Thoracic aorta (tissue), 2 donors: ENCODE measurements at regions not wholly inside any gene's neighbourhood (a gene's known extent, or its start where the extent isn't known, plus 50 kb on each side); places are given as distances from the start of the nearest gene placed in this dataset.

Source experiments
- ATAC-seq: fragments of 150-250 bp; one replicate; pipeline ENCODE4 v1.8.0; 2017; ENCODE audit warnings: low read depth; ENCODE audit not compliant: insufficient number of reproducible peaks, low FRiP score
- DNase-seq: peaks from one replicate; pipeline ENCODE4 v3.0.0-alpha.2; 2020; ENCODE audit warnings: low spot score
- H3K27ac ChIP-seq, 2 donors: fragments of 200-600 bp; sonication (generic); 1 replicate in 1 of 2; 2 replicates in 1 of 2; pipeline ENCODE4 v1.5.1; 2016; ENCODE audit warnings: mild to moderate bottlenecking in 2 of 2, moderate library complexity in 2 of 2
- H3K27me3 ChIP-seq: fragments of 200-600 bp; sonication (generic); replicated peaks from 2 replicates; pipeline ENCODE4 v1.6.0; 2016; ENCODE audit warnings: mild to moderate bottlenecking; ENCODE audit not compliant: insufficient read depth
- H3K36me3 ChIP-seq: fragments of 200-600 bp; sonication (generic); one replicate; pipeline ENCODE4 v1.5.1; 2016
- H3K4me1 ChIP-seq, 2 donors: fragments of 200-600 bp; sonication (generic); 1 replicate in 1 of 2; 2 replicates in 1 of 2; pipeline versions ENCODE4 v1.5.1 to v1.6.0; 2016; ENCODE audit warnings: low read depth in 2 of 2, mild to moderate bottlenecking in 1 of 2; ENCODE audit not compliant: control insufficient read depth in 1 of 2
- H3K4me3 ChIP-seq: fragments of 200-600 bp; sonication (generic); 2 replicates; pipeline ENCODE4 v1.5.1; 2016; ENCODE audit warnings: mild to moderate bottlenecking
- H3K9me3 ChIP-seq: fragments of 200-600 bp; sonication (generic); 2 replicates; pipeline ENCODE4 v1.5.1; 2016
- TF ChIP-seq, protein P1 (sequence below): fragments of 200-600 bp; sonication (generic); IDR thresholded peaks from one replicate; pipeline ENCODE4 v1.5.1; 2019; ENCODE audit warnings: antibody characterized with exemption

DNA sequence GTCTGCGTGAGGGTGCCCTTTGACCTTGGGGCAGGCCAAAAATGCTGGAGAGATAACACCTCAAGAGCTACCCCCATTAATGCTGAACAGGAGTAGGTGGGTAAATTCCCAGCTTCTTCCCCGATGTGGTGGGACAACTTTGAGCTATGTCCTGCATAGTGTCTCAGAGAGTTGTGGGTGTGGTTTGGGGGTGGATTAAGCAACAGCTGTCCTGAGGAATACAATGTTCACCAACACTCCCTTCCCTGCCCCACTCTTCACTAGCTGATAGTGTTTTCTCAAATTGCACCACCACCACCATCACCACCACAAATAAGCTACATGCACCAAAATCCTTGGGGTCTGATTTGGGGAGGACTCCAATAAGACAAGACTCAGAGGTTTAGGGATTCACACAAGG, 258.4 kb downstream of the HLX start:
- Histone ChIP-seq H3K9me3 (no peaks in the 10 kb centered on the region), H3K27me3 (no peaks in the 10 kb centered on the region), H3K27ac (no peak overlapping the region), H3K36me3 (no peaks in the 10 kb centered on the region), H3K4me3 (no peak overlapping the region), H3K4me1 (peaks cover 10 to 11% of the 10 kb centered on the region in 2 donors)
- DNase-seq (no peak), ATAC-seq (no peak)
- TF ChIP-seq, protein P1, sequence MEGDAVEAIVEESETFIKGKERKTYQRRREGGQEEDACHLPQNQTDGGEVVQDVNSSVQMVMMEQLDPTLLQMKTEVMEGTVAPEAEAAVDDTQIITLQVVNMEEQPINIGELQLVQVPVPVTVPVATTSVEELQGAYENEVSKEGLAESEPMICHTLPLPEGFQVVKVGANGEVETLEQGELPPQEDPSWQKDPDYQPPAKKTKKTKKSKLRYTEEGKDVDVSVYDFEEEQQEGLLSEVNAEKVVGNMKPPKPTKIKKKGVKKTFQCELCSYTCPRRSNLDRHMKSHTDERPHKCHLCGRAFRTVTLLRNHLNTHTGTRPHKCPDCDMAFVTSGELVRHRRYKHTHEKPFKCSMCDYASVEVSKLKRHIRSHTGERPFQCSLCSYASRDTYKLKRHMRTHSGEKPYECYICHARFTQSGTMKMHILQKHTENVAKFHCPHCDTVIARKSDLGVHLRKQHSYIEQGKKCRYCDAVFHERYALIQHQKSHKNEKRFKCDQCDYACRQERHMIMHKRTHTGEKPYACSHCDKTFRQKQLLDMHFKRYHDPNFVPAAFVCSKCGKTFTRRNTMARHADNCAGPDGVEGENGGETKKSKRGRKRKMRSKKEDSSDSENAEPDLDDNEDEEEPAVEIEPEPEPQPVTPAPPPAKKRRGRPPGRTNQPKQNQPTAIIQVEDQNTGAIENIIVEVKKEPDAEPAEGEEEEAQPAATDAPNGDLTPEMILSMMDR: no peak

DNA sequence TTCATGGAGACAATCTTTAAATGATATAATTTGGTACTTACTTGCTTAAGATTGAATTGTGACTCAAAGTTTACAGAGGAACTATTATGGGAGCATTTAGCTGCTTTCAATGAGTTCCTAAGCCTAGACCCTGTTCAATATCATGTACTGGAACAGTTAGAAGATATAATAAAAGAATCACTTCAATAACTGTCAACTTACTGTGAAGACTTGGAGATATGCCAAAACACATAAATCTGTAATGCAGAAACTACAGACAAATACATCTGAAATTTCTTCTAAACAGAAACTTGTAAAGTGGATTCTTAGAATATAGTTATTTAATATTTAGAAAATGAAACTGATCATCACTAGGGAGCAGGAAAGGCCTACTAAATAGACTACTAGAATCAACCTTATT, 259.3 kb downstream of the HLX start:
- ATAC-seq: no peak
- DNase-seq: no peak
- TF ChIP-seq, protein P1: no peak

DNA sequence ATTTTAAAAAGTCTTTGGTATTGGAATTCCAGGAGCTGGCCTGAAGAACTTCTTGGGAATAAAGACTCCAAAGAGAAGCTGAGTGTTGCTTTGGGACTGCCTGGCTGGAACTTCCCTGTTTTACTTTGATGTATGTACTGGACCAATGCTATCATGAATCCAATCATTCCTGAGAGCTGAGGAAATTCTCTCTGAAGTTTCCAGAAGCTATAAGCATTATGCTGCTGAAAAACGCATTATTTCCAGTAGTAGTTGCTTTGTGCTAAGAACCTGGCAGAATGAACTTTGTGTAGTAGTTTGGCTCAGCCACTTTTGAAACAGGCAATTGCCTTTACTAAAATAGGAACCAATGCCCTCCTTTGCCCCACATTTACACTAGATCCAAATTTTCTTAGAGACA, 260.7 kb downstream of the HLX start:
- no peaks in the 10 kb centered on the region for H3K36me3 ChIP-seq
- ATAC-seq (no peak), DNase-seq (no peak)
- H3K27ac ChIP-seq: no peak overlapping the region
- H3K4me1 ChIP-seq: peaks cover 10 to 11% of the 10 kb centered on the region in 2 donors
- no peaks in the 10 kb centered on the region for H3K27me3 ChIP-seq
- H3K9me3 ChIP-seq: no peaks in the 10 kb centered on the region
- no peak overlapping the region for H3K4me3 ChIP-seq
- TF ChIP-seq, protein P1: no peak

More for the DNA sequence above, 259.3 kb downstream of the HLX start:
- Histone ChIP-seq H3K4me1 (peaks cover 10 to 11% of the 10 kb centered on the region in 2 donors), H3K27me3 (no peaks in the 10 kb centered on the region), H3K36me3 (no peaks in the 10 kb centered on the region), H3K27ac (no peak overlapping the region), H3K4me3 (no peak overlapping the region), H3K9me3 (no peaks in the 10 kb centered on the region)

DNA sequence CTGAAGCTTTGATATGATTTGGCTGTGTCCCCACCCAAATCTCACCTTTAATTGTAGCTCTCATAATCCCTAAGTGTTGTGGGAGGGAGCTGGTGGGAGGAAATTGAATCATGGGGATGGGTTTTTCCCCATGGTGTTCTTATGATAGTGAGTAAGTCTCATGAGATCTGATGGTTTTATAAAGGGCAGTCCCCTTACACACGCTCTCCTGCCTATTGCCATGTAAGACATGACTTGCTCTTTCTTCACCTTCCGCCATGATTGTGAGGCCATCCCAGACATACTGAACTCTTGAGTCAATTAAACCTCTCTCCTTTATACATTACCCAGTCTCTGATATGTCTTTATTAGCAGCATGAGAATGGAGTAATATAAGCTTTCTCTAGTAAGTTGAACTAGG, 261.9 kb downstream of the HLX start:
- no peaks in the 10 kb centered on the region for H3K9me3 ChIP-seq
- H3K4me1 ChIP-seq: peaks cover 10 to 11% of the 10 kb centered on the region in 2 donors
- ATAC-seq (no peak), DNase-seq (no peak)
- no peaks in the 10 kb centered on the region for H3K36me3 ChIP-seq
- no peak overlapping the region for H3K4me3 ChIP-seq
- no peak overlapping the region for H3K27ac ChIP-seq
- no peaks in the 10 kb centered on the region for H3K27me3 ChIP-seq
- TF ChIP-seq, protein P1: no peak

DNA sequence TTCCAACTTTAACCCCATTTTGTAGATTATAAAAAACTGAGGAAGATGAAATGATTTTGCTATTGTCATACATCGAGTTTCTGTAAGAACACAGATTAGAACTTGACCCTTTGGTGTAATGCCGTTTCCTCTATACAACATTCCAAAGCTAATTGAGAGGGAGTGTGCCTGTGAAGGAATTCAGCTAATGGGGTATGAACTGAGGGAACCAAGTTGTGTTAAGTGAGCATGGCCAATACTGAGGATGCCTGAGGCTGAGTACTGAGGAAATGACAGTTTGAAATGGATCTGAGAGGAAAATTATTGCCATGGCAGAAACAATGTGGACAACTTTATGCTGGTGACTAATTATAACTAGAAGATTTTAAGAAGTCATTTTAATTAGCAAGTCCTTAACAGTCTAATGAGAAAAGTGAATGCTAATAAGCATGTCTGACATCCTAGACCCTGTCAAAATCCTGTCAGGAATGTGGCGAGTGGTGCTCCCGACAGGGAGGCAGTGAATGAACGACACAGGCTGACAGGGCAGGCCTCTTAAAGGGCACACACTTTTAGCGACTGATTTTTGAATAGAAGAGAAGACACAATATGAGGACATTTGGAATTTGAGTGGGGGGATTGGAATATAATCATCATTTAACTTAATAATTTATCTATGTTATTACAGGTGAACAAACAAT, 262.5 kb downstream of the HLX start:
- TF ChIP-seq, protein P1: no peak
- peaks cover 10 to 11% of the 10 kb centered on the region in 2 donors for H3K4me1 ChIP-seq
- ATAC-seq (no peak), DNase-seq (no peak)
- H3K27ac ChIP-seq: no peak overlapping the region
- H3K4me3 ChIP-seq: no peak overlapping the region
- H3K9me3 ChIP-seq: no peaks in the 10 kb centered on the region
- no peaks in the 10 kb centered on the region for H3K27me3 ChIP-seq
- no peaks in the 10 kb centered on the region for H3K36me3 ChIP-seq
